ENCODE measurements at regions not wholly inside any gene's neighbourhood (a gene's known extent, or its start where the extent isn't known, plus 50 kb on each side); places are given as distances from the start of the nearest gene placed in this dataset.

GRCh38 chr21:41086569-41086968 is 81.4 kb upstream of the BACE2 start:
- DNase-seq = peak; percentile 79

GRCh38 chr21:41090981-41091380 is 77.0 kb upstream of the BACE2 start:
- DNase-seq = no peak

DNA sequence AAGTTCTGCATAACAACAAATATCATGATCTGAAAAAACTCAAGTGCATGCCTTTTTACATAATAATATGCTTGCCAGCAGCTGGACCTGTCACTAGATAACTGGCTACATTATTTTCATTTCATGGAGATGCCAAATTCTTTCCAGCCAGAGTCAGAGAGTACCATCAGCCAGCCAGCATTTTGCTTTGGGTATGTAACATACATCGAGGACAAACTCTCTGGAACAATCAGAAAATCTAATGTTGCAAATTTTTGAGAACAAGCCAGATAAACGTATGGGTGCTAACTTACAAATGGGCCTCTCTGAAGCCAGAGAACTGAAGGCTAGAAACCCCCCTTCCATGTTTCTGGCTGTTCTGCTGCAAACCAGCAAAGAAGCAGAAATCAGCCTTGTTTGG is 76.3 kb upstream of the BACE2 start:
- DNase-seq = no peak

- DNase-seq = no peak
Measured at GRCh38 chr21:41092312-41092711, 75.6 kb upstream of the BACE2 start.

DNA sequence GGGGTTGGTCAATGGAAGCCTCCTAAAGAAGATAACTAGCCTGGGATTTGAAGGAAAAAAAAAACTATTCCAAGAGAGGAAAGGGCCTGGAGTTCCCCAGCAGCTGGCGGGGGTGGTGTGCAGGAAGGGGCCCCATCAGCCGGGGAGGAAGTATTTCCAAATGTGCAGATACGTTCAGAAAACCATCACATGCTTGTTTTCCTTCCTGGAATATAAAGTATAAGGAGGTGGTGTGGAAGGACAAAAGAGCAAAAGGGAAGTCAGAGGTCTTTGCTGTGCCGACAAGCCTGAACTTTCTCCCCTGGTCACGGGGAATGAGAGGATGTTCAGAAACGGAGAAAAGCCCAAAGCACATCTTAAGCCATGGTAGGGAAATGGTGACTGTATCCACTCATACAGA is 72.0 kb upstream of the BACE2 start:
- no peak for DNase-seq

GRCh38 chr21:41098076-41098475 is 69.9 kb upstream of the BACE2 start:
- DNase-seq = no peak

- no peak for DNase-seq
Measured at GRCh38 chr21:41098481-41099042, 69.4 kb upstream of the BACE2 start.

- no peak for DNase-seq
Measured at GRCh38 chr21:41100826-41101550, 67.0 kb upstream of the BACE2 start.

DNA sequence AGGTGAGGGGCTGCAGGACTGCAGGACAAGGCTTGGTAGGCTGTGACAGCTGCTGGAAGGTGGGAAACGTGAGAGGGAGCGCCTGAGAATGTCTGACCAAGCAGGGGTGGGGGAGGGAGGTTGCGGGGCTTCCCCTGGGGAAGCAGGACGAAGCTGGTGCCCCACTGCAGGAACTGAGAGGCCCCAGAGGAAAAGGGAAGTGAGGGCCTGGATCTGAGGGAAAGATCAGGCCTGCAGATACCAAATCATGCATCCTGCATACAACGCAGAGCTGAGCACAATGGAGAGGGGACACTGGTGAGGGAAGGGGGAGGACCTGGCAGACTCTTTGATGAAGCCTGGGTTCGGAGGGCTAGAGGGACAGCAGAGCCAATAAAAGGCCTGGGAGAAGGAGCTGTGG is 65.7 kb upstream of the BACE2 start:
- peak; percentile 38 for DNase-seq

DNA sequence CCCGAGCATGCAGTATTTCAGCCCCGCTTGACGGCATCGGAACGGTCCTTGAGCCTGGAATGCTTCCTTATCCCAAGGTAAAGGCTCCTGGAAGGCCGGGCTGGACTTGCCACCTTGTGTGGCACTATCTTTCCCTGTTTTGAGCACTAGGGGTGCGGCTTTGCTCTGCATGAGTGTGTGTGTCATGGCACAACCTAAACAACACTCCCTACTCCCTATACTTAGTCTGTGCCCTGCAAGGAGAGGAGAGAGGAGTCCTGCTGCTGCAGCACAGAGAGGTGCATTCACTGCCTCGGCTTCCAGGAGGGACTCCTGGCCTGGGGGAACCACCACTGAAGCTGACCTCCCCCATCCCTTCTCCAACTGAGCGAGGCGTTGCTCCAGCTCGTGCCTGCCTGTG is 60.4 kb upstream of the BACE2 start:
- no peak for DNase-seq

DNA sequence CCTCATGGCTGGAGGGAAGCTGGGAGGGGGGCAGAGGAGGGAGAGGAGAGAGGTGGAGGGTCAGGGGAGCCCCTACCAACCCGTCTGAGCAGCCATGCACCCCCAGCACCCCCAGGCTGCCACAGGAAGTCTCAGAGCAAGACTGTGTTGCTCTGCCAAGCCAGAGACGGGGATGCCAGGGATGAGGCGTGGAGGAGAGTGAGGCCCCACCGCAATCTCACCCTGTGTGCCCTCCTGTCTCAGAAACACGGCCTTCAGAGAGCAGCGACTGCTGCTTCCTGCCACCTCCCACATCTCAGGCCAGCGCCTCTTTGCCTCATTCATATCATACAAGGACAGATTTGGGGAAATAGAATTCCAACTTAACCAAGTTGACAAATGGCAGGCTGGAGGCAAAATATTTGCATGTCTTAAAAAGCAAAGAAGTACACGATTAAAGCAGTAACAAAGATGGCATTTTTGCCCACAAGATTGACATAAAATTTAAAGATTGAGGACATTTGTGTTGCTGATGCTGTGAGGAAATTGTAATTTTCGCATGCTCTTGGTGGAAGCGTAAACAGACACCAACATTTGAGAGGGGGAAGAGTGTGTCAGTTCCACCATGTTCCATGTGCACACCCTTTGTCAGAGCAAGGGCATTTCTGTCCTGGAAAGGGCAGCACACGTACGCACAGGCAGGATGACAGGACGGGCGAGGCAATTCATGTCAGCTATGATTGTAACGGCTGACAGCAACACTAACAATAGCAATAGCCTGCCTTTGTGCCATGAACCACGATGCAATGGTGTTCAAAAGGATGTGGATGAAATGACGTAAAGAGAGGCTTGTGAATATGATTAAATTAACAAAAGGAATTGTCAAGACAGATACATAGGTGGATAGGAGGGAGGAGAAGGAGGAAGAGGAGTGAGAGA is 59.0 kb upstream of the BACE2 start:
- peak; percentile 58 for DNase-seq

GRCh38 chr21:41110161-41110560 is 57.8 kb upstream of the BACE2 start:
- DNase-seq = peak; percentile 78

GRCh38 chr21:41110664-41111063 is 57.3 kb upstream of the BACE2 start:
- DNase-seq = no peak

- no peak for DNase-seq
Measured at GRCh38 chr21:41111681-41112080, 56.3 kb upstream of the BACE2 start.

DNA sequence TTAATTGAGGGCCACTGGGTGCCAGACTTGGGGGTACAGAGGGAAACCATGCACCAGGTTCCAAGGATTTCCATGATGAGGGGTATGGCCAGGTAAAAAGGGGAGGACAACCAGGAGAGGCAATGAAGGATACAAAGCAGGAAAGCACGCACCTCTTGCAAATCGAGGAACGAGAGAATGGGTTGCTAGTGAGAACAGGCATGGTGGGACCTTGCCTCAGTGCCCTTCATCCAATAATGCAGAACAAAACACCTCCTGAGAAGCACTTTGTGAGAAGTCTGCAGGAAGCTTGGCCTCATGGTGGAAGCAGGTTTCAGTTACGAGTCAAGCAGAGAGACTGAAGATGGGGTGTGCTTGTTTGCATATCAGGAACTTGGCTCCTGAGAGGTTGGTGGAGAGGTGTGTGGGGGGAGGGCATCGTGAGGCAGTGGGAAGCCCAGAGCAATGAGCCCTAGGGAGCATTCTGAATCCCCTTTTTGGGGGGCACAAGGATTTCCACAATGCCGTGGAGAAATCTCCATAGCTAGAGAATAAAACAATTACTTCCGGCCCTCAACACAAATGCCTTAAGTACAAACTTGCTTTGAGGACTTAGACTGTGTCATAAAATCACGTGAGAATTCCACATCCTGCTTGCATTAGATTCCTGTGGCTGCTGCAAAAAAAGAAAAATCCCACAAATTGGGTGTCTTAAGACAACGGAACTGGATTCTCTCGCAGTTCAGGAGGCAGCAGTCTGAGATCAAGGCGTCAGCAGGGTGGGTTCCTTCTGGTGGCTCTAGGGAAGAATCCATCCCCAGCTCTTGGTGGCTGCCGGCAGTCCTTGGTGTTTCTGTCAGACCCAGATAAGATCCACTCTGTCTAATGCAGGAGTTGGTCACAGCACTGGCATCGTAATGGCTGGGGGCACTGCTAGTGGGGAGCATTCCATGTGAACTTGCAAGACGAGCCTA is 54.9 kb upstream of the BACE2 start:
- DNase-seq = peak; percentile 89

DNA sequence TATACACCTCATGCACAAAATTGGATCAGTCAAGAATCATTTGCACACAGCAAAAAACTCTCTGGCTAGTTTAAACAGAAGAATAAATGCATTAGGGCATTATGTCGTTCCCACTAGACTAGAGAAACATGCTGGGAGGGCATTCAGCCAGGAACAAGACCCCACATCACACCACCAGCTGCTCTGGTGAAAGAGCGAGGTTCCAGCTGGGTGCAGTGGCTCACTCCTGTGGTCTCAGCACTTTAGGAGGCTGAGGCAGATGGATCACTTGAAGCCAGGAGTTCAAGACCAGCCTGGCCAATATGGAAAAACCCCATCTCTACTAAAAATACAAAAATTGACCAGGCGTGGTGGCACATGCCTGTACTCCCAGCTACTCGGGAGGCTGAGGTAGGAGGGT is 52.1 kb upstream of the BACE2 start:
- no peak for DNase-seq
